CD4-positive, alpha-beta memory T cell (primary cell): ENCODE measurements at regions not wholly inside any gene's neighbourhood (a gene's known extent, or its start where the extent isn't known, plus 50 kb on each side); places are given as distances from the start of the nearest gene placed in this dataset.

Experiments used
- CTCF ChIA-PET: fragments of 350-600 bp; sonication (Branson Sonifier 250); formaldehyde crosslinking; loops from one replicate; lab custom pipeline; 2021; ENCODE audit warnings: inconsistent platforms; ENCODE audit not compliant: partially characterized antibody; lab: Charles Lee
- POLR2A ChIA-PET: fragments of 350-600 bp; sonication (Branson Sonifier 250); formaldehyde crosslinking; loops from one replicate; lab custom pipeline; 2021; ENCODE audit not compliant: partially characterized antibody; lab: Charles Lee
- DNase-seq, 5 donors: peaks; one replicate each; pipeline versions ENCODE4 v3.0.0 to v3.0.0-alpha.2; 2020 to 2022; ENCODE audit warnings: mixed read lengths in 1 of 5
- H3K27ac ChIP-seq: one replicate; pipeline ENCODE4 v1.7.0; 2013; ENCODE audit warnings: low read depth, low read length
- H3K27me3 ChIP-seq: 2 replicates; pipeline ENCODE4 v1.7.0; 2013; ENCODE audit warnings: mild to moderate bottlenecking, low read length, moderate library complexity; ENCODE audit not compliant: insufficient read depth
- H3K36me3 ChIP-seq: 2 replicates; pipeline ENCODE4 v1.7.0; 2013; ENCODE audit warnings: mild to moderate bottlenecking, low read length, moderate library complexity; ENCODE audit not compliant: insufficient read depth
- H3K4me1 ChIP-seq: 2 replicates; pipeline ENCODE4 v1.7.0; 2013; ENCODE audit warnings: mild to moderate bottlenecking, low read length, moderate library complexity; ENCODE audit not compliant: insufficient read depth
- H3K4me3 ChIP-seq, 2 donors: one replicate each; pipeline ENCODE4 v1.7.0; 2013; ENCODE audit warnings: low read length in 2 of 2, mild to moderate bottlenecking in 1 of 2
- H3K9me3 ChIP-seq, 2 donors: one replicate each; pipeline ENCODE4 v1.7.0; 2013; ENCODE audit warnings: low read length in 2 of 2, control low read depth in 1 of 2; ENCODE audit not compliant: control insufficient read depth in 1 of 2
- H3K27ac Mint-ChIP-seq, 7 donors: one replicate each; pipeline ENCODE4 v1.8.0; 2020 to 2021; ENCODE audit warnings: mixed read lengths in 7 of 7, mild to moderate bottlenecking in 6 of 7, inconsistent platforms in 3 of 7, moderate library complexity in 3 of 7
- H3K27me3 Mint-ChIP-seq, 2 donors: one replicate each; pipeline ENCODE4 v1.8.0; 2020 to 2021; ENCODE audit warnings: mixed read lengths in 2 of 2
- H3K36me3 Mint-ChIP-seq, 2 donors: one replicate each; pipeline ENCODE4 v1.8.0; 2020 to 2021; ENCODE audit warnings: mixed read lengths in 2 of 2, inconsistent platforms in 1 of 2, mild to moderate bottlenecking in 1 of 2
- H3K4me1 Mint-ChIP-seq, 4 donors: one replicate each; pipeline ENCODE4 v1.8.0; 2020 to 2021; ENCODE audit warnings: mixed read lengths in 4 of 4, mild to moderate bottlenecking in 1 of 4
- H3K4me3 Mint-ChIP-seq, 8 donors: one replicate each; pipeline ENCODE4 v1.8.0; 2020 to 2021; ENCODE audit warnings: mixed read lengths in 8 of 8, mild to moderate bottlenecking in 7 of 8, moderate library complexity in 6 of 8, inconsistent platforms in 3 of 8
- H3K9me3 Mint-ChIP-seq, 8 donors: one replicate each; pipeline ENCODE4 v1.8.0; 2020 to 2021; ENCODE audit warnings: mixed read lengths in 8 of 8, mild to moderate bottlenecking in 5 of 8, inconsistent platforms in 3 of 8, moderate library complexity in 1 of 8
- intact Hi-C: fragments of 100-400 bp; cut with micrococcal nuclease; formaldehyde crosslinking; loops from one replicate; pipeline ENCODE4 v1.15.1; 2023

GRCh38 chr16:7946142-7946541, 613.5 kb downstream of the RBFOX1 start:
- intact Hi-C loops: no loop called here
- DNase-seq: no peak
- Histone ChIP-seq H3K27me3 (no peaks in the 10 kb centered on the region), H3K4me3 (no peak overlapping the region), H3K9me3 (no peaks in the 10 kb centered on the region), H3K27ac (no peak overlapping the region), H3K4me1 (no peaks in the 10 kb centered on the region), H3K36me3 (no peaks in the 10 kb centered on the region)
- Mint-ChIP-seq H3K27me3 (no peaks in the 10 kb centered on the region), H3K4me1 (no peaks in the 10 kb centered on the region), H3K36me3 (no peaks in the 10 kb centered on the region), H3K9me3 (peaks cover 0 to 34% (median 9%) of the 10 kb centered on the region in 8 donors), H3K27ac (peak overlapping the region in 1 of 7 donors; percentile 37), H3K4me3 (no peak overlapping the region)
- POLR2A ChIA-PET: no interaction called here
- CTCF ChIA-PET: no interaction called here

DNA sequence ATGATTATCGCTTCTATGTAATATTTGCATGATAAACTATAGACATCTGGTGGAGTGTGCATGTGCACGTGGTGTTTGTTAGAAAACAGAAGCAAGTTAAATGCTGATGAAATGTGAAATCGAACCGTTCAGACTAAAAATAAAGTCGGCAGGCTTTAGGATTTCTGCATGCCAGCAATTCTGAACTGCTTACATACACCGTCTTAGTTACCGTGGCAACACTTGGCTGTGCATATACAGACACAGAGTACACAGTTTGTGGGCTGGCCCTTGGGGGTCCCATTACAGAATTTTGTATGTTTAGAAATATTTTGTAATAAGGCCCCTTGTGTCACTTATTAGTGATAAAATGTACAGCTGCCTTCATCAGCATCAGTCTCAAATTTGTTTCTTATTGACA, 605.5 kb downstream of the RBFOX1 start:
- Histone ChIP-seq H3K4me3 (no peak overlapping the region), H3K27ac (no peak overlapping the region), H3K4me1 (no peaks in the 10 kb centered on the region), H3K9me3 (no peaks in the 10 kb centered on the region), H3K36me3 (no peaks in the 10 kb centered on the region), H3K27me3 (no peaks in the 10 kb centered on the region)
- H3K27me3 Mint-ChIP-seq: no peaks in the 10 kb centered on the region
- ChIA-PET CTCF (no interaction called here), POLR2A (no interaction called here)
- H3K27ac Mint-ChIP-seq: no peak overlapping the region
- H3K4me1 Mint-ChIP-seq: no peaks in the 10 kb centered on the region
- intact Hi-C loops: no loop called here
- H3K9me3 Mint-ChIP-seq: peaks cover 0 to 12% (median 6%) of the 10 kb centered on the region in 8 donors
- H3K4me3 Mint-ChIP-seq: no peak overlapping the region
- no peaks in the 10 kb centered on the region for H3K36me3 Mint-ChIP-seq
- no peak for DNase-seq

DNA sequence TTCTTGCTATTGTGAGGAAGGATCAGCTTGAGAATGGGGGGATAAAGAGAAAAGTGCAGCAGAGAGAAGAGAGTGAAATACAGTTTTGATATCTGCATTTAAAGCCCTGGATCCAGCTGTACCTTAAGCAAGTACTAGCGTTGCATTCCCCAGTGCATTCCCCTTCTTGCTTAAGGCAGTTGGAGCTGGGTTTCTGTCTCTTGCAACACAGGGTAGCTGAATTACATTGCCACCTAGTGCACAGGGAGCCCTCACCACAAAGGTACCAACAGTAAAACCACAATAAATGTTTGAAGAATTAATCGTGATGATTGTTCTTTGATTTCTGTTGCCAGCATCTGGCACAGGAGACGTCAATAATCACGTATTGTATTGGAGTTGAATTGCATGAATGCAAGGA, 588.7 kb downstream of the RBFOX1 start:
- CTCF ChIA-PET: interaction anchor here (0.7 kb wide), 1 partner anchor 14 kb away, joined by 3 read pairs; no protein-coding TSS in a partner anchor
- H3K36me3 Mint-ChIP-seq: no peaks in the 10 kb centered on the region

GRCh38 chr16:7919782-7920181, 587.1 kb downstream of the RBFOX1 start:
- Histone ChIP-seq H3K27me3 (no peaks in the 10 kb centered on the region), H3K4me1 (no peaks in the 10 kb centered on the region), H3K27ac (no peak overlapping the region), H3K36me3 (no peaks in the 10 kb centered on the region), H3K4me3 (no peak overlapping the region), H3K9me3 (no peaks in the 10 kb centered on the region)
- H3K9me3 Mint-ChIP-seq: peaks cover 5 to 30% (median 17%) of the 10 kb centered on the region in 8 donors
- peaks cover 0 to 1% of the 10 kb centered on the region in 2 donors for H3K27me3 Mint-ChIP-seq
- H3K36me3 Mint-ChIP-seq: peaks cover 0 to 6% of the 10 kb centered on the region in 2 donors
- no peak for DNase-seq
- H3K27ac Mint-ChIP-seq: no peak overlapping the region
- no peak overlapping the region for H3K4me3 Mint-ChIP-seq
- no peaks in the 10 kb centered on the region for H3K4me1 Mint-ChIP-seq
- POLR2A ChIA-PET: no interaction called here
- CTCF ChIA-PET: no interaction called here
- intact Hi-C loops: no loop called here

More for the DNA sequence above, 588.7 kb downstream of the RBFOX1 start:
- Mint-ChIP-seq H3K4me3 (no peak overlapping the region), H3K27me3 (peaks cover 0 to 1% of the 10 kb centered on the region in 2 donors), H3K9me3 (peaks cover 5 to 25% (median 17%) of the 10 kb centered on the region in 8 donors), H3K4me1 (no peaks in the 10 kb centered on the region), H3K27ac (no peak overlapping the region)
- H3K27me3 ChIP-seq: no peaks in the 10 kb centered on the region
- H3K4me3 ChIP-seq: no peak overlapping the region
- POLR2A ChIA-PET: no interaction called here
- no peak for DNase-seq
- no peak overlapping the region for H3K27ac ChIP-seq
- intact Hi-C loops: no loop called here
- H3K4me1 ChIP-seq: no peaks in the 10 kb centered on the region
- H3K36me3 ChIP-seq: no peaks in the 10 kb centered on the region
- H3K9me3 ChIP-seq: no peaks in the 10 kb centered on the region

- H3K9me3 Mint-ChIP-seq: peaks cover 3 to 13% (median 12%) of the 10 kb centered on the region in 8 donors
- no peak overlapping the region for H3K27ac Mint-ChIP-seq
- intact Hi-C loops: no loop called here
These were observed 582.1 kb downstream of the RBFOX1 start for GRCh38 chr16:7914748-7915147.

GRCh38 chr16:7912132-7912531, 579.5 kb downstream of the RBFOX1 start:
- H3K9me3 Mint-ChIP-seq: peaks cover 2 to 22% (median 10%) of the 10 kb centered on the region in 8 donors
- Histone ChIP-seq H3K27ac (no peak overlapping the region), H3K27me3 (no peaks in the 10 kb centered on the region), H3K4me1 (no peaks in the 10 kb centered on the region), H3K9me3 (no peaks in the 10 kb centered on the region), H3K36me3 (no peaks in the 10 kb centered on the region), H3K4me3 (no peak overlapping the region)
- no peak for DNase-seq
- H3K4me3 Mint-ChIP-seq: no peak overlapping the region
- ChIA-PET POLR2A (no interaction called here), CTCF (no interaction called here)
- H3K36me3 Mint-ChIP-seq: peaks cover 0 to 6% of the 10 kb centered on the region in 2 donors
- intact Hi-C loops: no loop called here
- no peak overlapping the region for H3K27ac Mint-ChIP-seq
- no peaks in the 10 kb centered on the region for H3K4me1 Mint-ChIP-seq
- no peaks in the 10 kb centered on the region for H3K27me3 Mint-ChIP-seq

More at GRCh38 chr16:7914748-7915147, 582.1 kb downstream of the RBFOX1 start:
- Histone ChIP-seq H3K27me3 (no peaks in the 10 kb centered on the region), H3K9me3 (no peaks in the 10 kb centered on the region), H3K4me1 (no peaks in the 10 kb centered on the region), H3K27ac (no peak overlapping the region), H3K4me3 (no peak overlapping the region), H3K36me3 (no peaks in the 10 kb centered on the region)
- no peak for DNase-seq
- Mint-ChIP-seq H3K4me1 (no peaks in the 10 kb centered on the region), H3K4me3 (no peak overlapping the region), H3K36me3 (peaks cover 0 to 6% of the 10 kb centered on the region in 2 donors), H3K27me3 (no peaks in the 10 kb centered on the region)
- ChIA-PET POLR2A (no interaction called here), CTCF (no interaction called here)

DNA sequence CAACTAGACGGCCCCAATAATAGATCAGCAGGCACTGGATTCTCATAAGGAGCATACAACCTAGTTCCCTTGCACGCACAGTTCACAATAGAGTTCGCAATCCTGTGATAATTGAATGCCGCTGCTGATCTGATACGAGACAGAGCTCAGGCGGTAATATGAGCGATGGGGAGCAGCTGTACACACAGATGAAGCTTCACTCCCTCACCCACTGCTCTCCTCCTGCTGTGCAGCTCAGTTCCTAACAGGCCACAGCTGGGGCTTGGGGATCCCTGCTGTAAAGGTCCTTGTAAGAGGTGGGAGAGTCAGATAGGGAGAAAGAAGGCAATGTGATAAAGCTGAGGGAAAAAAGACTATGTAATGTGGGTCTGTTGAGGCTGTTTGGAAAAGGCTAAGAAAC, 577.5 kb downstream of the RBFOX1 start:
- Mint-ChIP-seq H3K36me3 (no peaks in the 10 kb centered on the region), H3K27me3 (no peaks in the 10 kb centered on the region), H3K9me3 (peaks cover 0 to 22% (median 10%) of the 10 kb centered on the region in 8 donors), H3K4me3 (no peak overlapping the region), H3K27ac (no peak overlapping the region), H3K4me1 (no peaks in the 10 kb centered on the region)
- no peaks in the 10 kb centered on the region for H3K36me3 ChIP-seq
- DNase-seq: no peak
- no peaks in the 10 kb centered on the region for H3K27me3 ChIP-seq
- intact Hi-C loops: no loop called here
- ChIA-PET POLR2A (no interaction called here), CTCF (no interaction called here)
- H3K4me3 ChIP-seq: no peak overlapping the region
- H3K4me1 ChIP-seq: no peaks in the 10 kb centered on the region
- H3K27ac ChIP-seq: no peak overlapping the region
- no peaks in the 10 kb centered on the region for H3K9me3 ChIP-seq

- H3K27ac Mint-ChIP-seq: no peak overlapping the region
- POLR2A ChIA-PET: no interaction called here
These were observed 555.8 kb downstream of the RBFOX1 start for GRCh38 chr16:7888411-7888810.

More at GRCh38 chr16:7888411-7888810, 555.8 kb downstream of the RBFOX1 start:
- no peak for DNase-seq
- H3K36me3 ChIP-seq: no peaks in the 10 kb centered on the region
- Mint-ChIP-seq H3K9me3 (peaks cover 0 to 23% (median 5%) of the 10 kb centered on the region in 8 donors), H3K4me3 (no peak overlapping the region), H3K4me1 (no peaks in the 10 kb centered on the region), H3K36me3 (no peaks in the 10 kb centered on the region), H3K27me3 (no peaks in the 10 kb centered on the region)
- H3K4me1 ChIP-seq: no peaks in the 10 kb centered on the region
- CTCF ChIA-PET: no interaction called here
- H3K9me3 ChIP-seq: no peaks in the 10 kb centered on the region
- H3K27ac ChIP-seq: no peak overlapping the region
- H3K27me3 ChIP-seq: no peaks in the 10 kb centered on the region
- no peak overlapping the region for H3K4me3 ChIP-seq
- intact Hi-C loops: no loop called here
